Ishikawa (cell line): ENCODE measurements at regions not wholly inside any gene's neighbourhood (a gene's known extent, or its start where the extent isn't known, plus 50 kb on each side); places are given as distances from the start of the nearest gene placed in this dataset.

Source experiments
- CEBPB ChIP-seq: IDR thresholded peaks from 2 replicates; pipeline ENCODE4 v1.6.1; 2012
- NFIC ChIP-seq: IDR thresholded peaks from 2 replicates; pipeline ENCODE4 v1.6.1; 2012
- RAD21 ChIP-seq: IDR thresholded peaks from 2 replicates; pipeline ENCODE4 v1.6.1; 2012; ENCODE audit warnings: low read depth
- TAF1 ChIP-seq: IDR thresholded peaks from 2 replicates; pipeline ENCODE4 v1.6.1; 2012; ENCODE audit warnings: low read depth, mild to moderate bottlenecking
- TCF12 ChIP-seq: IDR thresholded peaks from 2 replicates; pipeline ENCODE4 v1.6.1; 2012; ENCODE audit warnings: low read depth
- TF ChIP-seq, protein P1 (sequence below): IDR thresholded peaks from 2 replicates; pipeline ENCODE4 v1.6.1; 2012
- TF ChIP-seq, protein P2 (sequence below): IDR thresholded peaks from 2 replicates; pipeline ENCODE4 v1.6.1; 2012

DNA sequence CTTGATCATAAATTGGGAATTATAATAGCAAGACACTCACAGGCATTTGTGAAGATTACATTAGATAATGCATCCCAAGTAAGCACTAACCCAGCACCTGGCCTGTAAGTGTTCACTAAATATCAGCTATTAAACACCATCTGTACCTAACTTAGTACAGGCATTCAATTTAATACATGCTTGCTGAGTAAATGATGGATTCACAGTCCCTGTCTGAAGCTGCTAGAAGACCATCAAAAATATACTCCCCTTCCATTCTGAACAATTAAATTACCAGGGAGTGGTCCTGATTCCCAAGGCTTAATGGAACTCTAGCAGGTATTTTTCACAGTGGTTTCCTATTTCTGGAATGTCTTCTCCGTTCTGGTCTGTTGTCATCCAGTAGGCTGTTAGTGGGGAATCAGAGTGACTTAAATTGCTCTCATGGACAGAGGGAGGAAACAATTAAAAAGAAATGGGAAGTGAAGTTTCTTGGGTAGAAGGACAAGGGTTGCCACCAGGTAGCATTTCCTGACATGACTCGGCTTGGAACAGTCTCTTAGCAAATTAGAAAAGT lies 233.9 kb downstream of the PTTG2 start:
- TF ChIP-seq, protein P1, sequence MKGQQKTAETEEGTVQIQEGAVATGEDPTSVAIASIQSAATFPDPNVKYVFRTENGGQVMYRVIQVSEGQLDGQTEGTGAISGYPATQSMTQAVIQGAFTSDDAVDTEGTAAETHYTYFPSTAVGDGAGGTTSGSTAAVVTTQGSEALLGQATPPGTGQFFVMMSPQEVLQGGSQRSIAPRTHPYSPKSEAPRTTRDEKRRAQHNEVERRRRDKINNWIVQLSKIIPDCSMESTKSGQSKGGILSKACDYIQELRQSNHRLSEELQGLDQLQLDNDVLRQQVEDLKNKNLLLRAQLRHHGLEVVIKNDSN: no peak
- TF ChIP-seq, protein P2, sequence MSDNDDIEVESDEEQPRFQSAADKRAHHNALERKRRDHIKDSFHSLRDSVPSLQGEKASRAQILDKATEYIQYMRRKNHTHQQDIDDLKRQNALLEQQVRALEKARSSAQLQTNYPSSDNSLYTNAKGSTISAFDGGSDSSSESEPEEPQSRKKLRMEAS: no peak
- TF ChIP-seq RAD21 (no peak), TAF1 (no peak), CEBPB (no peak), TCF12 (no peak), NFIC (no peak)
